HG03135 (cell line): ENCODE measurements at regions not wholly inside any gene's neighbourhood (a gene's known extent, or its start where the extent isn't known, plus 50 kb on each side); places are given as distances from the start of the nearest gene placed in this dataset.
"Not testable (repeated sequence)": the region's sequence is repeated elsewhere in the genome, so short reads cannot be mapped to it uniquely, and the experiment has no call there.

Experiments
- ATAC-seq: cut with Tn5 transposase; IDR thresholded peaks from one replicate; pipeline ENCODE4 v1.9.1; 2021; ENCODE audit warnings: mild to moderate bottlenecking, moderate library complexity; ENCODE audit not compliant: unreplicated experiment

DNA sequence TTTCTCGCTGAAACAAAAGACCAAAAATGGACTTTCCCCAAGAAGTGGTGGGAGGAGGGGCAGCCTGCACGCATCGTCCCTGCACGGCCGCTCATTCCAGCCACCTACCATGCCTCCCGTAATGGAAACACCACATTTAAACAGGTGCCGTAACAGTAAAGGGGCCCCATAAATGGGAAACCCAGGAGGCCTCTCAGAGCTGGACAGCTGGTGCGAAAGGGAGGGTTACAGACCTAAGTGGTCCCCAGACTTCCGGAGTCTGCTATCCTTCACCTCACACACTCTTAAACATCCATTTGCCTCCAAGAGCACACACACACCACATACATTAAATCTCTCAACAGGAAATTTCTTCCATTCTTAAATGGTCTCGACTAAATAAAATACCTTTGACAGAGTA, 120.7 kb upstream of the SOD1 start:
- no peak for ATAC-seq

DNA sequence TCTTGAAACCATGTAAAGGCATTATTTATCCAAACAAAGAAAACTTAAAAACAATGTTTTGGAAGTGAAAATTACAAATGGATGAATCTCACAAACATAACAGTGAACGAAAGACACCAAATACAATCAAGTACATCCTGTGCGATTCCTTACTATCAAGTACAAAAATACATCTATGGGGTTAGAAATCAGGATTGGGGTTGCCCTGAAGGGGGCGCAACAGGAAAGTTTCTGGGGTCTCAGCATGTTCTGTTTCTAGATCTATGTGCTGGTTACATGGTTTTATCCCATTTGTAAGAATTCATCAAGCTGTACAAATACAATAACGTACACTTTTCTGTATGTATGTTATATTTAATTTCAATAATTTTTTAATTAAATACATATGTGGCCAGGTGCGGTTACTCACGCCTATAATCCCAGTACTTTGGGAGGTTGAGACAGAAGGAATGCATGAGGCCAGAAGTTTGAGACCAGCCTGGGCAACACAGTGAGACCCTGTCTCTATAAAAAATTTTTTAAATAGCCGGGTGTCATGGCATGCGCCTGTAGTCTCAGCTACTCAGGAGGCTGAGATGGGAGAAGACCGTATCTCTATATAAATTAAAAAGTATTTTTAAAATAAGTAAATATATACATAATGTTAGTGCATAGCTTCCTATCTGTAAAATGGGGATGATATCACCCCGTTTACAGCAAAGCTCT, 121.5 kb upstream of the SOD1 start:
- ATAC-seq: no peak

DNA sequence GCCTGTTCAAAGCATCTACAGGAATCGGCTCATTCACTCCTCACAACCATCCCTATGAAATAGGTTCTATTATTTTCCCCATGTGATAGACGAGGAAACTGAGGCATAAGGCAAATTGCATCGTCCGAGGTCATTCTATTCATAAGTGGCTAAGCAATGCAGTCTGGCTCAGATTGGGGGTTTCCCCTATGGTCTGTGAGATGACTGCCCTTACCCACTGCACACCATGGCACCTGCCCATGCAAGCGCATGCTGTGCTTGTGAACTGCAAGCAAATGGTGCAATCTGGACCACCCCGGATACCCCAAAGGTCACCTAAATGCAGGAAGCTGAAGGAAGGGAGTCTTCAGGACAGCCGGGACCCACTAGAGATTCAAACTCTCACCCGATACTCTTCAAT, 123.4 kb upstream of the SOD1 start:
- no peak for ATAC-seq

DNA sequence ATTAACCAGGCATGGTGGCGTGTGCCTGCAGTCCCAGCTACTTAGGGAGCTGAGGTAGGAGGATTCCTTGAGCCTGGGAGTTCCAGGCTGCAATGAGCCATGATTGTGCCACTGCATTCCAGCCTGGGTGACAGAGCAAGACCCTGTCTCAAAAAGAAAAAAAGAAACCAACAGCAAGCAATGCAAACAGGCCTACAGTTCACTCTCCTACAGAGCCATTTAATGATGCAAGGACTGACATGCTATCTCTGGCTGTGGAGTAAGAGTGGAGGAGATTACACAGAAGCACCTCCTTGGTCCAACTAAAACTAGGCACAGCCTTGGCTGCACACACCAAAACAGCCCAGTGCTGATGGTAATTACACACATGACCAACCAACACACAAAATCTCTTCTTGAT, 127.5 kb upstream of the SOD1 start:
- ATAC-seq: no peak

DNA sequence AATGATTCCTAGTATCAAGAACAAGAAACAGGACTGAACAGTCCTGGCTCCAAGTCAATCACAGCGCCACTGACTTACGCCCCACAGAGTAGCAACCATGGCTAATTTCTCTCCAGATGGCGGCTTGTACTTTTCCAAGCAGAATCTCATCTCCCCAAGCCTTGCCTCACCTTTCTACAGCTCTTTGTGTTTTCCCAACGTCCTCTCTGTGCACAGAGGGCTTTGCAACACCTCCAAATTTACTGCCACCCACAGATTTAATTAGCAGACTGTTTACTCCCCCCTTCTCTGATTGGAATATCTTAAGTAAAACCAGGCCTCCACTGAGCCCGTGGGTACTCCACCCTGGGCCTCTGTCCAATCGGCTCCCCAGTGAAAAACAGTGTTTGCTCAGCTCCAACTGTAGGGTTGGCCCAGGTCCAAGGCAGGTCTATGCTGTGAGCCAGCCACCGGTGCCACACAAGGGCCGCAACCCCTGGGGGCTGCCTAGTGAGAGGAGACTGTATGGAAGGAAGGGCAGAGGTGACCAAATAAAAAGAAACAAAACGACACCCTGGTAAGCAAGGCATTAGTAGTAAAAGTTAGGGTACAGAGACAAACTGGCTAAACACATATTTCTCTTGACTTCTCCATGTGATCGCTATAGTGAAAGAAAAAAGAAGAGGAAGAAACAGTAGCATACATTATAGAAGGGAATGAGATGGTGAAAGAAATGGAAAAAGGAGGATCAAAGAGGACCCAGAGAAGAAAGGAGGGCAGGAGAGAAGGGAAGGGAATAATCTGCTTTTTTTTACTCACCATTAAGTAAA, 128.4 kb upstream of the SOD1 start:
- ATAC-seq: no peak

DNA sequence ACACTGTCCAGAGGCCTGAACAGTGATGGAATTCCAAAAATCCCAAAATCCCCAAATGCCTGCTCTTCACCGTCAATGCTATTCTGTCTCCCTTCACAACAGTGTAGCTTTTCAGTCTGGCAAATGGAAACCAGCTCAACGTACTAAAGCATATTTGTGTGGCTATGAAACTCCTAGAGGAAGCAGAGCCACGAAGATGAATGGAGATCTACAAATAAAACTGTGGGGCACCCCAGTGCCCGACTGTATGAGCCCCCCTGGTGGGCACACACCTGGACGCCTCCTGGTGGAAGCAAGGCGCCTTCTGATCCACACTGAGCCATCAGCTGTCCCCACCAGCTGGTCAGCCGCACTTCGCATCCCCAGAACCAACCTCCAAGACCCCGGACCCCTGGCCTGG, 129.1 kb upstream of the SOD1 start:
- no peak for ATAC-seq

DNA sequence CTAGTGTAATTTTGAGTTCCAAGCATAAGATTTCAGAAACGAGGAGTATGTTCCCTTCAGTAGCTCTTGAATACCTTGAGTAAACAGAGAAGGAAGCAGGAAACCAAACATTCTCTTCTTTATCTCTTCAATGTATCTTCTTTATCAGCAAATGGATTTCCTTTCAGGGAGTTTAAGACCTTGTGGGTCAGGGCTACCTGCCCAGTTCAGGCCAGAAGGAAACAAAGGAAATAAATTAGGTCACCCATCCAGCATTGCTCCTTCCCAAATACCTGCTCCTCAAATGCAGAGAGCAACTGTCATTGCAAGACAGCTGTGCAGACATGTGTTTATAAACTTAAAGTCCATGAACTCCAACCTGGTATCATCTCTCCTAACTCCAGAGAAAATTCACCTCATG, 130.1 kb upstream of the SOD1 start:
- no peak for ATAC-seq

DNA sequence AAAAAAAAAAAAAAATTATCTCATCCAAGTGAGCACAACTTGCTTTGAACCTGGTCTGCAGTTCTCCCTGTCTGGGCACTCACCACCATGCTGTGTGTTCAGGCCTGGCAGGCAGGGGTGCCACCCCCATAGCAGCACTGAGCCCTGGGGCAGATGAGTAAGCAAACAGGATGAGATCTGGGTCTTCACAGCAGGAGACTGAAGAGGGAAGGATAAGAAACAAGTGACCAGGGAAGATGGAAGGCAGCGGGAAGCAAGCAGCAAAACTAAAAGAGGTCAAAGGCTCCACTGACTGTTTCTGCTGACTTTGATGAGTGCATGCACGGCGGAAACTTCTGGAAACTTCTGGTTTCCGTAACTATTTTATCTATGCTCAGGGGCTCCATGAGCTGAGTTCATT, 133.5 kb upstream of the SOD1 start:
- ATAC-seq: no peak

DNA sequence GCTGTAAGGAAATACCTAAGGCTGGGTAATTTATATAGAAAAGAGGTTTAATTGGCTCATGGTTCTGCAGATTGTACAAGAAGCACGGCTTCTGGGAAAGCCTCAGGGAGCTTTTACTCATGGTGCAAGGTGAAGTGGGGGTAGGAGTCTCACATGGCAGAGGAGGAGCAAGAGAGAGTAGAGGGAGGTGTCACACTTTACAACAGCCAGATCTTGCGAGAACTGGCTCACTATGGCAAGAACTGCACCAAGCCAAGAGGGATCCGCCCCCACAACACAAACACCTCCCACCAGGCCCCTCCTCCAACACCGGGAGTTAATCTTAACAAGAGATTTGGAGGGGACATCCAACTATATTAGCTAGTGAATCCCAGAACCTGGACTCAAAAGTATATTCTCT, 135.4 kb upstream of the SOD1 start:
- no peak for ATAC-seq

DNA sequence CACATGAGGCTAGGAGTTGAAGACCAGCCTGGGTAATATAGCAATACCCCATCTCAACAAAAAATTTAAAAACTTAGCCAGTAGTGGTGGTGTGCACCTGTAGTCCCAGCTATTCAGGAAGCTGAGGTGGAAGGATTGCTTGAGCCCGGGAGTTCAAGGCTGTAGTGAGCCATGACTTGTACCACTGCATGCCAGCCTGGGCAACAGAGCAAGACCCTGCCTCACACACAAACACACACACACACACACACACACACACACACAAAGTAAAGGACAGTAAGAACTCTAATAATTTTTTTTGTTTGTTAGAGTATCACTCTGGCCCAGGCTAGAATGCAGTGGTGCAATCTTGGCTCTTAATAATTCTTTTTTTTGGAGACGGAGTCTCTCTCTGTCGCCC, 138.0 kb upstream of the SOD1 start:
- ATAC-seq: no peak

DNA sequence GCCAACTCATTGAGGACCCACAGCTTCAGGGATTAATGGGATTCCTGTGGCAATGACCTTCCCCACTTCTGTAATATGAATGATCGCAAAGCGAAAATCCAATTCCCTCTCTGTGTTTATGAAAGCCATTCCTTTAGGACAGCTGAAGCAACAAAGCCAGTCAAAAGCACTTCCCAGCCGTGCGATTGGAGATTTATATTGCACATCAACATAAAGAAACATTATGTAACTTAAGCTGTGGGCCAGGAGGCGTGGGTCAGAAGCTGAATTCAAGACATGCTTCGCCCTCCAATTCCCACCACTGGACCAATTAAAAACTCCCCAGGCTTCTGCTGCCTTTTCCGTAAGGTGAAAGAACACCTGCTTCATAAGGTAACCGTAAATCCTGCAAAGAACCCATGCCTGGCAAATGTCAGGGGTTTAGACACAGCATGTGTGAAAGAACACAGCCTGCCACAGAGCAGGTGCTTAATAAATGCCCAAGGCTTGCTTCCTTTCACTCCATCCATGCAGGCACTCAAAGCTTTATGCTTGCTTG, 138.9 kb upstream of the SOD1 start:
- no peak for ATAC-seq

DNA sequence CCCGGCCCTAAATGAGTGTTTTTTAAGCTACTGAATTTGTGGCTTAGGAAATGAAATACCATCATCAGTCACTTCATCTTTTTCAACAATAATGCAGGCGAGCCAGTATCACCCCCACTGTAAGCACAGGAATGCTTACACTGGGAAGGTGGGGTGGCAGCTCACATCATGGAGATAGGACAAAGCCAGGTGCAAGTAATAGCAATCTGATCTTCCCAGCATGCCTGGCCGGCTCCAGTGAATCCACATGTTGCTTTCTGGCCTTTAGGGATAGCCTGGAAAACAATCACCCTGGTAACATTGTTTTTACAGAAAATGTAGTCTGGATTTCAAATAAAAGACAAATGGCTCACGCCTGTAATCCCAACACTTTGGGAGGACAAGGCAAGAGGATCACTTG, 140.9 kb upstream of the SOD1 start:
- ATAC-seq: no peak

DNA sequence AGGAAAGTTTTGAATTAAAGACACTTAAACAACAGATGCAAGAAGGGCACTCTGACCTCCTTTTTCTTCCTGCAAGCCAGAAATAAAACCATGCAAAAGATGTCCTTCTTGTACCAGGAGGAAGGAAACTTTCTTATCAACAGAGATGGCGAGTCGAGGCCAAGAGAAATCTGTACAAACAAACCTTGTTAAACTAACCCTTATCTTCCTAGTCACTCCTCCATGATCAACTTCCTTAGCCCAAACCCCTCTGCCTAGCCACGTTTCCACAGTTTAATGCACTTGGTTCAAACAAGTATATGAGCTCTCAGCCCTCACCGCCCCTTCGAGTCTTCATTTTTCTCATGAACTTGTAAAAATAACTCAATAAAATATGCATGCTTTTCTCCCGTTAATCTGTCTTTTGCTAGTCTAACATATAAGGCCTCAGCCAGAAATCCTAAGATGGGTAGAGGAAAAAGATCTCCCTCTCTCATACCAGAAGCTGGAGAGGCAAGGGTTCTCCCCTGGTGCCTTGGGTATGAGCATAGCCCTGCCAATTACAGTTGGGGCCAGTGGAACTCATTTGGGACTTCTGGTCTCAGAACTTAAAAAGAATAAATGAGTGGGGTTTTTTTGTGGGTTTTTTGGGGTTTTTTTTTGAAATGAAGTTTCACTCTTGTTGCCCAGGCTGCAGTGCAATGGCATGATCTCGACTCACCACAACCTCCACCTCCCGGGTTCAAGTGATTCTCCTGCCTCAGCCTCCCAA, 141.7 kb upstream of the SOD1 start:
- ATAC-seq: no peak

DNA sequence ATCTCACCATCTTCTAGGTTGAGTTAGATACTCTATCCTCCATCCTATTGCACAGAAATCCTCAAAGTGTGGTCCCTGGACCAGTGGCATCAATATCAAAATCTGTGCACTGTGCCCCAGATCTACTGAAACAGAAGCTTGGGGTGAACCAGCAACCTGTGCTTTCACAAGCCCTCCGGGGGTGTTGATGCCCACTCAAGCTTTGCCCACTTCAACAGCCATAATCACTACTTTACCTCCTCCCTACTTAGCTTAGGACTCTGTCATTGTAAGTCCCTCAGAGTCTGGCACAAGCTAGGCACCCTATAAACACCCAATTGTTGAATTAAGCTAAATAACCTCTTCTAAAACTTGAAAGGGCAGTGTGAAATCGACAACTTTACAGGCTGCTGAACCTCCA, 144.2 kb upstream of the SOD1 start:
- ATAC-seq: no peak

DNA sequence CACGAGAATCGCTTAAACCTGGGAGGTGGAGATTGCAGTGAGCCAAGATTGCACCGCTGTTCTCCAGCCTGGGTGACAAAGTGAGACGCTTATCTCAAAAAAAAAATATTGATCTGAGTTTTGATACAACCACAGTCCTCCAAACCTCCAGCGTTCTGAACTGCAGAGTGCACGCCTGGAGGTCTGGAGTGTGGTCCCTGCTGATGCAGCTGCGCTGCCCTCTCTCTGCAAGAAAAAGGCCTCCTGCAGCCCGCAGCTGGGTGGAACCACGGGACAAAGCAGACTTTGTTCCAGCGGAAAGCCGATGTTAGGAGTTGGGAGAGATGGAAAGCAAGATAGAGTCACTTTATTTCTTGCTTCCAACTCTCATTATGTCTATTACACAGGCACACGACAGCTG, 144.9 kb upstream of the SOD1 start:
- ATAC-seq: no peak

DNA sequence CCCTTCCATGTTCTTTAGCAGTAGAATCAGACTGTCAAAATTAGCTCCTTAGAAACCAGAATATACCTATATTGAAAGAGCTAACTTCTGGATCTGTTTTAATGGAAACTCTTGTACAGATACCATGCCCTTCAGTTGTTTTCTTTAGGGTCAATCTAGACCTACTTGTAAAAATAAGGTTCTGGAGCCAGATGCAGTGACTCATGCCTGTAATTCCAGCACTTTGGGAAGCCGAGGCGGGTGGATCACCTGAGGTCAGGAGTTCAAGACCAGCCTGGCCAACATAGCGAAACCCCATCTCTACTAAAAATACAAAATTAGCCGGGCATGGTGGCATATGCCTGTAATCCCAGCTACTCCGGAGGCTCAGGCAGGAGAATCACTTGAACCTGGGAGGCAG, 146.0 kb upstream of the SOD1 start:
- not testable (repeated sequence) for ATAC-seq

DNA sequence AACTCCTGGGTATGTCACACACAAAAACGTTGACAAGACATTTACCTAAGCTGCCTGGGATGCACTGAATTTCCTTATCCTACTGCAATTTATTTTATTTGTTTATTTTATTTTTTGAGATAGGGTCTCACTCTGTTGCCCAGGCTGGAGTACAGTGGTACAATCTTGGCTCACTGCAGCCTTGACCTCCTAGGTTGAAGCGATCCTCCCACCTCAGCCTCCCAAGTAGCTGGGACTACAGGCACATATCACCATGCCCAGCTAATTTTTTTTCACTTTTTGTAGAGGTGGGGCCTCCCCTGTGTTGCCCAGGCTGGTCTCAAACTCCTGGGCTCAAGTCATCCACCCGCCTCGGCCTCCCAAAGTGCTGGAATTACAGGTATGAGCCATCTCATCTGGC, 147.5 kb upstream of the SOD1 start:
- ATAC-seq: not testable (repeated sequence)

DNA sequence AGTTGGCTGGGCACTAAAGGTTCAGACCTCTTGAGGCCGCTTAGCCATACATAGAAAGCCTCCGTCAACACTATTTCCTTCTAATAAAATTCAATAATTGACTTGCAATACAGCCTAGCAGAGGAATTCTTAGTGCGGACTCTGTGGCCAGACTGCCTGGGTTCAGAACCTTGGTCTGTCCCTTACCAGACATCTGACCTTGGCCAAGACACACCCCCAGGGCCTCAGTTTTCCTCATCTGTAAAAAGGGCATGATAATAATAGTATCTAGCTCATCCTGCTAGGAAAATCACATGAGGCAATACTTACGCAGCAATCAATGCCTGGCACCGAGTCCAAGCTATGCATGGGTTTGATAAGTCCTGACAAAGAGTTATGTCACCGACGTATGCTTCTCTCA, 148.2 kb upstream of the SOD1 start:
- no peak for ATAC-seq

DNA sequence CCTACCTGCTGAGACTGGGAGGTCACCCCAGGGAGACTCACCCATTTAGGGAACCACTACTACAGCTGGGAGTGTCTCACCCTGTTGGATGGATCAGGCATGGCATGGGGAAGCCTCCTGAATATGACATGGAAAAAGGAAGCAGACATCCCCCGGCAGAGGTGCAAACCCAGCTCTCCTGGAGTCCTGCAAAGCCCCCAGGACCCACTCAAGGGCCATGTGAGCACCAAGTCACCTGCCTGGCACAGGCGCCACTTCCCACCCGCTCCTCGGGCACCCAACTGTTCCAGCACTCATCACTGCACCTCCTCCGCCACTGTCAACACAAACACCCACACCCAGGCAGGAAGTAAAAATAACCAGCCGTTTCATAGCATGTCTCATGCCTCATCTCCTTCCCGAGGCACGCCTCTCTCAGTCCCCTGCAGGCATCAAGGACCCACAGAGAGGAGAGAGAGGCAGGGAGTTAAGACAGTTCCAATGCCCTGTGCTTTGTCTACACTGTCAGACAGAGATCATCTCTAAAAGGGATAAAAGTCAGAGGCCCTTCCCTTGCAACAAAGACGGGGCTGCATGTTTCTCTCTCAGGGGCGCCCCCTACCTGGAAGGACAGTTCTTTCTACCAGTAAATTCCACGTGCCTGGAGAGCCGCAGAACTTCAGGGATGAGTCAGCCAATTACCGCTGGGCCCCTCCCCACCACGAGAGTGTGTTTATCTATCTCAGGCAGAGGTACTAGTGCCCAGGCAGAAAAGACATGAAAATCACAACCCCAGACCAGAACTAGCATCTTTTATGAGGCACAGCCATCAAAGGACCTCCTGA, 150.1 kb upstream of the SOD1 start:
- ATAC-seq: peak; percentile 32

DNA sequence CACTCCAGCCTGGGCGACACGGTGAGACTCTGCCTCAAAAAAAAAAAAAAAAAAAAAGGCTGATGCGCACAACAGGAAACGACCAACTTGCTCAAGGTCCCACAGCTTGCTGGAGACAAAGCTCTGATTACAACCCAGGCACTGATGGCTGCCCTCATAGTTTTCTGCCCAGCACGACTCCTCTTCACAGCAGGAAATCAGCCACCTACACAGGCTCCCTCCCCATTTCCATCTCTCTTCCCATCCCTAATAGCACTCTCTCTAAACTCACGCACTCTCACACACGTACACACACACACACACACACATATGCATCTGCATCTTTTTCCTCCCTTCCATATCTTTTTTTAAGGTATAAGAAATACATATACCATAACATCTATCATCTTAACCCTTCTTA, 153.5 kb upstream of the SOD1 start:
- ATAC-seq: no peak

DNA sequence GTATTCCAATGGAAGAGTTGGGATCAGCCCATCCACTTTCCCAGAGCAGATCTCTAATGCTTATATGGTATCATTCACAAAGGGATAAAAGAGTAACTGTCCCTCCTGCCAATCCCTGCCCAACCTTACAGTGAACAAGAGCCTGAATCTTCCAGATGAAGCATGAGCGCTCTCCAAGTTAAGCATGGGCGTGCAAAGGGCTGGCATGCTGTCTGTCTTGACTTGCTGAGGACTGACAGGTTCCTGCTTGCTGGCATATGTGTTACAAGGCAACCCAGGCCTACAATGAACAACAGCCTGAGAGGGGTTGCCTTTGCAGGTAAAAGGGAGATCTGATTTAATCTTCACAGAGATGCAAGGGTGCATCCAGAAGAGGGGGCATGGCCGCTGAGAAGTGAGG, 155.6 kb upstream of the SOD1 start:
- ATAC-seq: no peak
